ENCODE measurements at regions not wholly inside any gene's neighbourhood (a gene's known extent, or its start where the extent isn't known, plus 50 kb on each side); places are given as distances from the start of the nearest gene placed in this dataset.
"Not testable (repeated sequence)": the region's sequence is repeated elsewhere in the genome, so short reads cannot be mapped to it uniquely, and the experiment has no call there.

DNA sequence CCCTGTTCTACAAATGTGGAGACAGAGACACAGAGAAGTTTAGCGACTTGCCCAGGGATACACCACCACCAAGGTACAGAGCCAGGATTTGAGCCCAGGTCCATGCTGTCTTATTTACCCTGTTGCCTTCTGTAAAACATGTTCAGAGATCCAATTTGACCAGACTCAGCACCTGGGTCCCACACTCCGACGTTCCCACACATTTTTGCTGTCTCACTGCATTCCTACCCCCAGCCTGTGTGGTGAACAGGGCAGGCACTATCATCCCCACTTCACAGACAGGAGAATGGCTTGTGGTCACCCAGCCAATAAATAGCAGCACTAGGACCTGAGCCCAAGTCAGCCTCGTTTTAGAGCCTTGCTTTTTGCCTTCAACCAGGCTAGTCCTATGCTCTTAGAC is 102.8 kb downstream of the PJA1 start:
- no peak for DNase-seq (ENCODE audit: low spot score)

DNA sequence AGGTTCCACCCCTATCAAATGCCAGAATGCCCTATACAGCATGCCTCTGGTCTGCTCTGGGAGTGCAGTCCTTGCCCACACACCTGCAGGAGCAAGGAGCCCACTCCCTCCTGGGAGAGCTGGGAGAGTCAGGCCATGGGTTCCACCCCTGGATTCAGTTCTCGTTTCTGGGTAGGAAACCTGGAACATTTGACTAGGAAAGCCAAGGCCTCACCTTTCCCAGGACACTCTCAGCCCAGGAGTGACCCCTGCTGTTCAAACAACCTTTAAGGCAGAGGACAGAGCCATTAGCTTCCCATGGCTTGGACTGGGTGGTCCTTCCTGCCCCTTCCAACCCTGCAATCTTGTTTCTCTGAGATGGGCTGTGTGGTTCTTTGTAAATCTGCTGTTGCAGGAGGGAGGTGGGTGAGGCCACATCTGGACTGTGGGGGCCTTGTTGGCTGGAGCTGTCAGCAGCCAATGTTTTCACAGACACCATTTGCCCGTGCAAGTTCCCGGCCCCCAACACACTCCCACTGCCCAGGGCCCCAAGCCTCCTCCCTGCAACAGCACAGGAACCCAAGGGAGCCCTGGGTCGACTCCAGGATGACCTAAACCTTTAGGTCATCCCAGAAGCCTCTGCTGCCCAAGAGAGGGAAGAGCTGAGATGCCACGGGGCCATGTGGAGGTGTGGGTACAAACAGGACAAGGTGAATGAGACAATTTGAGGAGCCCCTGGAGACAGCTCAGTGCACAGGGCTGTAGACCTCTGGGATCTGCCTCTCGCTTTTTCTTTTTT is 104.4 kb downstream of the PJA1 start:
- no peak for DNase-seq (ENCODE audit: low spot score)

DNA sequence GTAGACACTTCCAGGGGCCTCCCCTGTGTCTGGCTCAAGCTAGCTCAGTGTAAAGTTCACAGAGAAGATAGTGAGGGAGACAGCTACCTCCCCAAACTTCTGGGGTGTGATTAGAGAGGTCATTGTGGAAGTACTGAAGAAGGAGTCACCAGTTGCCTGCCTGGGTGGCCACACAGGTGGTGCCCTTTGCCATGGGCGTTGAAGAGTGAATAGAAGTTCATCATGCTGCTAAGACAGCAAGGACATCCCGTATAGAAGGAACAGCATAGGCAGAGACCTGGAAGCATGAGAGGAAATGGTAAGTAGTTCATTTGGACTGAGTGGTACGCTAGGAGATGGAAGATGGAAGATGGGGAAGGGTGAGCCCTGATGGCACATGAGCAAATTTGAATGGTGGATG is 110.1 kb downstream of the PJA1 start:
- DNase-seq (ENCODE audit: low spot score) = no peak

DNA sequence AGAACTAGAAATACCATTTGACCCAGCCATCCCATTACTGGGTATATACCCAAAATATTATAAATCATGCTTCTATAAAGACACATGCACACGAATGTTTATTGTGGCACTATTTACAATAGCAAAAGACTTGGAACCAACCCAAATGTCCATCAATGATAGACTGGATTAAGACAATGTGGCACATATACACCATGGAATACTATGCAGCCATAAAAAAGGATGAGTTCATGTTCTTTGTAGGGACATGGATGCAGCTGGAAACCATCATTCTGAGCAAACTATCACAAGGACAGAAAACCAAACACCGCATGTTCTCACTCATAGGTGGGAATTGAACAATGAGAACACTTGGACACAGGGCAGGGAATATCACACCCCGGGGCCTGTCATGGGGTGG is 110.8 kb downstream of the PJA1 start:
- not testable (repeated sequence) for DNase-seq (ENCODE audit: low spot score)

GRCh38 chrX:69051901-69052300 is 113.4 kb downstream of the PJA1 start:
- DNase-seq (ENCODE audit: low spot score) = no peak

DNA sequence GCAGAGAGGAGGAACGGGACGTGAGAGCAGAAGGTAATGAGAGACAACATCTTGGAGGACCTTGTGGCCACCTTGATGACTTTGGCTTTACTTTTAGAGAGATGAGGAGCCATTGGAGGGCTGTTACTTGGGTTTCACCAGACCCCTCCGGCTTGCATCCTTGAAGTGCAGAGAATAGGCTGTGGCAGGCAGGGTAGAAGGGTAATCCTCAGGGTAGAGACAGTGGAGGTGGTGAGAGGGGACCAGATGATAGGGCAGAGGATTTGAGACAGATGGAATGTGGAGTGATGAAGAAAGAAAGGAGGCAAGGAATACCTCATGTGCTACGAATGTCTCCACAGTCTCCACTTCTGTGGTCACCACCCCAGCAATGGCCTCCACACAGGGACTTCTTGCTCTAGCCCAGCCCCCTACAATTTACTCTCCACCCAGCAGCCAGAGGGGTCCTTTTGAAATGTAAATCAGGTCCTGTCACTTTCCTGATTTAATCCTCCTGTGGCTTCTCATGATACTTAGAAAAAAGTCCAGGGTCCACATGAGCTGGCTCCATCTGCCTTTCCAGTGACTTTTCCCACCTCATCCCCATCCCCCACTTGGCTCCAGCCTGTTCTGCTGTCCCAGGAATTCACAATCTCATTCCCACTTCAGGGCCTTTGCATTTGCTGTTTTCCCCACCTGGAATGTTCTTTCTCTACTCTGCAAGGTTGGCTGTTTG is 115.0 kb downstream of the PJA1 start:
- DNase-seq (ENCODE audit: low spot score) = no peak

GRCh38 chrX:69046996-69047490 is 118.2 kb downstream of the PJA1 start:
- no peak for DNase-seq (ENCODE audit: low spot score)

- no peak for DNase-seq (ENCODE audit: low spot score)
These were observed 119.5 kb downstream of the PJA1 start for GRCh38 chrX:69045616-69046345.

- DNase-seq (ENCODE audit: low spot score) = no peak
These were observed 126.4 kb downstream of the PJA1 start for GRCh38 chrX:69038816-69039215.

DNA sequence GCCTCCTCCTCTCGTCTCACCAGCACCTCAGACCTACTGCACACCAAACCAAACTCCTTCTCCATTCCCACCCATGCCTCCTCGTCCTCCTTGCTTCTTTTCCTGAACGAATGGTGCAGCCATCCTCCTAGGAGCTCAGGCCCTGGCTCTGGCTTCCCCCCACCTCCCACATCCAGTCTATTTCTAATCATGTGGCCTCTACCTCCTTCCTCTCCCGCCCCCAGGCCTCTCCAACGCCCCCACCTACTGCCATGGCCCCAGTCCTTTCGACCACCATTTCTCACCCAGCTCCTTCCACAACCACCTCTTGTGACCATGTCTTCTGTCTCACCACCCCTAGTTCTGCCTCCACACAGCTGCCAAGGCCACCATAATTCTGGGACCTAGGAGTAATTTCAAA is 127.1 kb downstream of the PJA1 start:
- no peak for DNase-seq (ENCODE audit: low spot score)

- no peak for DNase-seq (ENCODE audit: low spot score)
These were observed 127.5 kb downstream of the PJA1 start for GRCh38 chrX:69037786-69038185.

DNA sequence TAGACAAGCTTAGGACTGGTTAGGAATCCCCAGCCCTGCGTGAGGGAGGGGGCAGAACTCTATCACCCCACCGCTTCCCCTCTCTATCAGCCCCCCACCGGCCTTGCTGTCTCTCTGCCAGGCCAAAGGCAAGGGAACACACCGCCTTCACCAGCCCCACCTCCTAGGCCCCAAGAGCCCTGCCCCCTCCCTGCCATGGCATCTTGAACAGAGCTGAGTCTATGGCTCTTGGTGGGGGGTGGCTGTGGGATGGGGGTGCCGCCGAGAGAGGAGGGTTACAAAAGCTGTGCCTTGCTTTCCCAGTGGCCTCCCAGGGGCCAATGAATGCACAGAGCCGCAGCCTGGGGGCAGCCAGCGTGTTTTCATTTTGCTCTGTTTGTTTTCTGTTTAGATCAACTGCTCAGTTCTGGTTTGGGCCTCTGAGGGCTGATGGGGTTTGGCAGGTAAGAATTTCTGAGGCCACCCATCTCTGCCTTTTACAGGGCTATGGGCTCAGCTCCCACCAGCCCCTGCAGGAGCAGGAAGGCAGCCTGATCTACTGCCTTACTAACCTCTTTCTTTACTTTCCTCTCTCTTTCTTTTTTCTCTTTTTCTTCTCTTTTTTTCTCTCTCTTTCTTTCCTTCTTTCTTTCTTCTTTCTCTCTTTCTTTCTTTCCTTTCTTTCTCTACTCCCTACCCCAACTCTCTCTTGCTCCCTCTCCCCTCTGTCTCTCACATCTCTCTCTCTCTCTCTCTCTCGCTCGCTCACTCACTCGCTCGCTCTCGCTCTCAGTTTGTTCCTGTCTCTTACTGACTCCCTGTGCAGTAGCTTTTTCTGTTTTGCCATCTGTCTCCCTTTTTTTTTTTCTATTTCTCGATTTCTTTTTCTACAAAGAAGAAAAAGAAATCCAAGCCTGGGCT is 128.3 kb downstream of the PJA1 start:
- no peak for DNase-seq (ENCODE audit: low spot score)

GRCh38 chrX:69034451-69034850 is 130.8 kb downstream of the PJA1 start:
- no peak for DNase-seq (ENCODE audit: low spot score)

- DNase-seq (ENCODE audit: low spot score) = no peak
These were observed 131.3 kb downstream of the PJA1 start for GRCh38 chrX:69033936-69034335.

GRCh38 chrX:69032601-69033000 is 132.7 kb downstream of the PJA1 start:
- DNase-seq (ENCODE audit: low spot score) = no peak

- no peak for DNase-seq (ENCODE audit: low spot score)
These were observed 133.3 kb downstream of the PJA1 start for GRCh38 chrX:69031971-69032391.

GRCh38 chrX:69031181-69031580 is 134.1 kb downstream of the PJA1 start:
- no peak for DNase-seq (ENCODE audit: low spot score)

- no peak for DNase-seq (ENCODE audit: low spot score)
These were observed 135.5 kb downstream of the PJA1 start for GRCh38 chrX:69029771-69030170.

DNA sequence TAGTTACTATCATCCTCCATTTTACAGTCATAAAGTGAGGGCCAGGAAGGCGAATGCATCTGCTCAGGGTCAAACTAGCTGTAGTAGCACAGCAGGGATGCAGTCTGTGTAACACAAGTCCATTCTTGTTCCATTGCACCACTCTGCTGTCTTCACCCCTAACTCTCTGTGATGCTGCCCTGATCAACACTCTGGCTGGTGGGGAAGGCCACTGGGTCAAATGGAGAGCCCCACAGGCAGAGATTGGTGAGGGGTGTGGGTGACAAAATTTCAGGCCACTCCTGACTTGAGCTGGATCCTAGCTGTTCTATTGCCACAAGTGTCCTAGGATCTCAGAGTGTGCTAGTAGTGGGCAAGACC is 136.5 kb downstream of the PJA1 start:
- no peak for DNase-seq (ENCODE audit: low spot score)

- DNase-seq (ENCODE audit: low spot score) = peak; percentile 8
These were observed 137.1 kb downstream of the PJA1 start for GRCh38 chrX:69028006-69028760.

All from germinal center (tissue), 1 donor.